NCI-H2227 (cell line): ENCODE measurements at regions not wholly inside any gene's neighbourhood (a gene's known extent, or its start where the extent isn't known, plus 50 kb on each side); places are given as distances from the start of the nearest gene placed in this dataset.
"Not testable (repeated sequence)": the region's sequence is repeated elsewhere in the genome, so short reads cannot be mapped to it uniquely, and the experiment has no call there.

Experiments
- DNase-seq: peaks from one replicate; lab custom pipeline; 2025; ENCODE audit not compliant: unreplicated experiment; lab: John Stamatoyannopoulos, UW

- no peak for DNase-seq
Measured at GRCh38 chr2:236820763-236821344, 251.2 kb downstream of the ACKR3 start.

GRCh38 chr2:236823041-236823629 lies 253.5 kb downstream of the ACKR3 start:
- DNase-seq: no peak

GRCh38 chr2:236823963-236824362 lies 254.3 kb downstream of the ACKR3 start:
- no peak for DNase-seq

GRCh38 chr2:236824836-236825235 lies 255.2 kb downstream of the ACKR3 start:
- no peak for DNase-seq

GRCh38 chr2:236825989-236826510 lies 256.4 kb downstream of the ACKR3 start:
- no peak for DNase-seq

GRCh38 chr2:236826606-236827156 lies 257.1 kb downstream of the ACKR3 start:
- no peak for DNase-seq

GRCh38 chr2:236827997-236828396 lies 257.7 kb upstream of the COPS8 start:
- no peak for DNase-seq

GRCh38 chr2:236828820-236829219 lies 256.9 kb upstream of the COPS8 start:
- DNase-seq: no peak

GRCh38 chr2:236830926-236831325 lies 254.8 kb upstream of the COPS8 start:
- DNase-seq: no peak

- no peak for DNase-seq
Measured at GRCh38 chr2:236831698-236832097, 254.0 kb upstream of the COPS8 start.

GRCh38 chr2:236833501-236834073 lies 252.1 kb upstream of the COPS8 start:
- DNase-seq: no peak

- no peak for DNase-seq
Measured at GRCh38 chr2:236834284-236834683, 251.4 kb upstream of the COPS8 start.

GRCh38 chr2:236835307-236836024 lies 250.2 kb upstream of the COPS8 start:
- DNase-seq: no peak

- DNase-seq: not testable (repeated sequence)
Measured at GRCh38 chr2:236836028-236836427, 249.7 kb upstream of the COPS8 start.

- no peak for DNase-seq
Measured at GRCh38 chr2:236840215-236840614, 245.5 kb upstream of the COPS8 start.

GRCh38 chr2:236840857-236841256 lies 244.8 kb upstream of the COPS8 start:
- DNase-seq: no peak

GRCh38 chr2:236841389-236841788 lies 244.3 kb upstream of the COPS8 start:
- DNase-seq: no peak

GRCh38 chr2:236843161-236843968 lies 242.3 kb upstream of the COPS8 start:
- no peak for DNase-seq

GRCh38 chr2:236844711-236845110 lies 241.0 kb upstream of the COPS8 start:
- no peak for DNase-seq

GRCh38 chr2:236847023-236847422 lies 238.7 kb upstream of the COPS8 start:
- no peak for DNase-seq
